ENCODE measurements at regions not wholly inside any gene's neighbourhood (a gene's known extent, or its start where the extent isn't known, plus 50 kb on each side); places are given as distances from the start of the nearest gene placed in this dataset.

GRCh38 chr4:127165971-127166370 lies 466.8 kb upstream of the INTU start:
- H3K79me2 ChIP-seq (ENCODE audit: control insufficient read depth, insufficient read depth, low read length): no peaks in the 10 kb centered on the region
- no peak overlapping the region for H2AFZ ChIP-seq (ENCODE audit: control insufficient read depth, low read depth, low read length)
- CTCF ChIA-PET: no interaction called here
- H3K27me3 ChIP-seq (replicated peaks in 1 of 2; ENCODE audit: control insufficient read depth in 2 of 2, insufficient read depth in 2 of 2, low read length in 1 of 2): no peaks in the 10 kb centered on the region
- intact Hi-C loops (cut with micrococcal nuclease; ENCODE audit: unreplicated experiment) (no loop called here), in situ Hi-C loops (cut with MboI) (no loop called here)
- H3K4me1 ChIP-seq (ENCODE audit: control insufficient read depth, insufficient read depth, low read length): no peaks in the 10 kb centered on the region
- H3K36me3 ChIP-seq (ENCODE audit: control insufficient read depth in 2 of 2, insufficient read depth in 2 of 2, low read length in 1 of 2): no peaks in the 10 kb centered on the region
- H3K4me3 ChIP-seq: no peak overlapping the region
- SMC1A ChIA-PET (ENCODE audit: uncharacterized antibody, unreplicated experiment): no interaction called here
- no peak overlapping the region for H3K9ac ChIP-seq (ENCODE audit: control insufficient read depth, insufficient read depth, low read length)
- no peak overlapping the region for H3K27ac ChIP-seq (ENCODE audit: control insufficient read depth, insufficient read depth)
- DNase-seq (ENCODE audit: low read depth, low spot score) (no peak), ATAC-seq (no peak), FAIRE-seq (no peak)
- H4K20me1 ChIP-seq (ENCODE audit: control insufficient read depth, insufficient read depth): no peaks in the 10 kb centered on the region
- no peaks in the 10 kb centered on the region for H3K9me3 ChIP-seq (replicated peaks; ENCODE audit: control insufficient read depth, insufficient read depth, low read length)
- 0% methylated on average over 1 of the region's 1 CpG for WGBS (ENCODE audit: insufficient coverage, insufficient replicate concordance, low lambda C conversion rate, missing lambda C conversion rate)
- no peak for TF ChIP-seq POLR2AphosphoS5 (IDR thresholded peaks at IDR 0.05; ENCODE audit: low read length)
- TF ChIP-seq, protein P1, sequence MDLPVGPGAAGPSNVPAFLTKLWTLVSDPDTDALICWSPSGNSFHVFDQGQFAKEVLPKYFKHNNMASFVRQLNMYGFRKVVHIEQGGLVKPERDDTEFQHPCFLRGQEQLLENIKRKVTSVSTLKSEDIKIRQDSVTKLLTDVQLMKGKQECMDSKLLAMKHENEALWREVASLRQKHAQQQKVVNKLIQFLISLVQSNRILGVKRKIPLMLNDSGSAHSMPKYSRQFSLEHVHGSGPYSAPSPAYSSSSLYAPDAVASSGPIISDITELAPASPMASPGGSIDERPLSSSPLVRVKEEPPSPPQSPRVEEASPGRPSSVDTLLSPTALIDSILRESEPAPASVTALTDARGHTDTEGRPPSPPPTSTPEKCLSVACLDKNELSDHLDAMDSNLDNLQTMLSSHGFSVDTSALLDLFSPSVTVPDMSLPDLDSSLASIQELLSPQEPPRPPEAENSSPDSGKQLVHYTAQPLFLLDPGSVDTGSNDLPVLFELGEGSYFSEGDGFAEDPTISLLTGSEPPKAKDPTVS (IDR thresholded peaks at IDR 0.05; ENCODE audit: low read depth, low read length): no peak
- no peak for TF ChIP-seq ASH2L (IDR thresholded peaks at IDR 0.05; ENCODE audit: borderline replicate concordance, low read depth)
- TF ChIP-seq SMARCA5 (IDR thresholded peaks at IDR 0.05): no peak
- no peak for TF ChIP-seq CHD2 (IDR thresholded peaks at IDR 0.05; ENCODE audit: borderline replicate concordance, low read depth, low read length)
- TF ChIP-seq CBX3 (IDR thresholded peaks at IDR 0.05; ENCODE audit: borderline replicate concordance, low read depth): no peak
- TF ChIP-seq SKIL (IDR thresholded peaks at IDR 0.05; ENCODE audit: low read depth, poor library complexity, severe bottlenecking): no peak
- TF ChIP-seq DPF2 (IDR thresholded peaks at IDR 0.05): no peak
- no peak for TF ChIP-seq NRF1 (conservative IDR thresholded peaks at IDR 0.05; ENCODE audit: low read depth, low read length)
- no peak for TF ChIP-seq TBL1XR1 (IDR thresholded peaks at IDR 0.05; ENCODE audit: low read depth, low read length)
- no peak for TF ChIP-seq SUZ12 (IDR thresholded peaks at IDR 0.05; ENCODE audit: unreplicated experiment)
- TF ChIP-seq PML (IDR thresholded peaks at IDR 0.05; ENCODE audit: low read length): no peak
- no peak for TF ChIP-seq NR2C2 (IDR thresholded peaks at IDR 0.05; ENCODE audit: borderline replicate concordance, control insufficient read depth, insufficient read length, low read depth)
- no peak for TF ChIP-seq CHD1 (IDR thresholded peaks at IDR 0.05; ENCODE audit: low read depth, low read length)
- no peak for TF ChIP-seq SIX5 (IDR thresholded peaks at IDR 0.05; ENCODE audit: low read depth, low read length, severe bottlenecking)
- TF ChIP-seq ZSCAN29 (IDR thresholded peaks at IDR 0.05): no peak
- no peak for TF ChIP-seq POLR2AphosphoS2 (IDR thresholded peaks at IDR 0.05; ENCODE audit: low read depth, low read length)
- TF ChIP-seq TCF12 (IDR thresholded peaks at IDR 0.05; ENCODE audit: low read depth, low read length): no peak
- TF ChIP-seq NFIC (IDR thresholded peaks at IDR 0.05; ENCODE audit: low read depth, low read length): no peak
- no TSS peak for BruUV-seq (replicated peaks)
- H3K4me2 ChIP-seq (ENCODE audit: control insufficient read depth, insufficient read depth): no peak overlapping the region
- RAD21 ChIA-PET (ENCODE audit: unreplicated experiment): no interaction called here
- POLR2A ChIA-PET: no interaction called here
